KMS-11 (cell line): ENCODE measurements at regions not wholly inside any gene's neighbourhood (a gene's known extent, or its start where the extent isn't known, plus 50 kb on each side); places are given as distances from the start of the nearest gene placed in this dataset.

Source experiments
- H2AFZ ChIP-seq: fragments of 200-600 bp; sonication (generic); 2 replicates; pipeline ENCODE4 v1.6.1; 2016; ENCODE audit warnings: antibody characterized with exemption, mixed run types, low read depth
- H3K27ac ChIP-seq: fragments of 200-600 bp; sonication (generic); 2 replicates; pipeline ENCODE4 v1.6.1; 2016; ENCODE audit warnings: mild to moderate bottlenecking, mixed run types
- H3K27me3 ChIP-seq: fragments of 200-600 bp; sonication (generic); 2 replicates; pipeline ENCODE4 v1.6.1; 2017; ENCODE audit warnings: mild to moderate bottlenecking, low read depth, mixed run types, moderate library complexity; ENCODE audit not compliant: insufficient read depth
- H3K36me3 ChIP-seq: fragments of 200-600 bp; sonication (generic); 2 replicates; pipeline ENCODE4 v1.6.1; 2017; ENCODE audit warnings: mild to moderate bottlenecking, mixed run types; ENCODE audit not compliant: insufficient read depth
- H3K4me1 ChIP-seq: fragments of 200-600 bp; sonication (generic); 2 replicates; pipeline ENCODE4 v1.6.1; 2016; ENCODE audit warnings: mild to moderate bottlenecking, low read depth, mixed run types; ENCODE audit not compliant: poor library complexity, severe bottlenecking
- H3K4me2 ChIP-seq: fragments of 200-600 bp; sonication (generic); 2 replicates; pipeline ENCODE4 v1.7.0; 2016; ENCODE audit warnings: mild to moderate bottlenecking, mixed run types
- H3K4me3 ChIP-seq: fragments of 200-600 bp; sonication (generic); IDR thresholded peaks from 2 replicates; pipeline ENCODE4 v1.6.1; 2017; ENCODE audit warnings: low read depth, low read length, mixed read lengths; ENCODE audit not compliant: insufficient read depth
- H3K79me2 ChIP-seq: fragments of 200-600 bp; sonication (generic); 2 replicates; pipeline ENCODE4 v1.6.1; 2016; ENCODE audit warnings: low read depth, mixed run types; ENCODE audit not compliant: insufficient read depth
- H3K9ac ChIP-seq: fragments of 200-600 bp; sonication (generic); 2 replicates; pipeline ENCODE4 v1.6.1; 2016; ENCODE audit warnings: mild to moderate bottlenecking, mixed run types
- H4K20me1 ChIP-seq: fragments of 200-600 bp; sonication (generic); 2 replicates; pipeline ENCODE4 v1.6.1; 2016; ENCODE audit warnings: mild to moderate bottlenecking, mixed run types; ENCODE audit not compliant: insufficient read depth
- TF ChIP-seq, protein P1 (sequence below): fragments of 200-600 bp; sonication (generic); conservative IDR thresholded peaks from 2 replicates; pipeline ENCODE4 v1.6.1; 2017; ENCODE audit warnings: low read depth, mild to moderate bottlenecking, antibody characterized with exemption, low read length, moderate library complexity, mixed read lengths

DNA sequence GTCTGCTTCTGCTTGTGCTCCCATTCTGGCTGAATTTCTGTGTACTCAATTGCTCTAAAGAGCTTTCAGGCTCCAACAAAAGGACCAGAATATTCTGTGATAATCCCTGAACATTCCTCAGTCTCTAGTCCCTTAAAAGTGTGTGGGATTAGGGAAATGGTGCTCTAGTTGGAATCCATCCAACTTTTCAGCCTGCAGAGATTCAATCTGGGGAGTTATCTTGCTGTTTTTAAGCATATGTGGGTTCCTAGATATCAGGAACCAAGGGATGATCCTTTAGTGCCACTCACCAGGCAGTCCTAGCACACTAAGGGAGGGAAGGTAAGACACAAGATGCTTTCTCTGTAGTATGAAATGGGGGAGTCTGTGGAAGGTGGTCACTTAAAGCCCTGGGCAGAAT lies 140.3 kb upstream of the SLC1A4 start:
- Histone ChIP-seq H3K4me2 (no peak overlapping the region), H3K4me1 (no peaks in the 10 kb centered on the region), H3K9ac (no peak overlapping the region), H4K20me1 (no peaks in the 10 kb centered on the region), H3K36me3 (no peaks in the 10 kb centered on the region), H3K4me3 (no peak overlapping the region), H3K27me3 (no peaks in the 10 kb centered on the region), H2AFZ (no peak overlapping the region), H3K27ac (no peak overlapping the region), H3K79me2 (no peaks in the 10 kb centered on the region)
- TF ChIP-seq, protein P1, sequence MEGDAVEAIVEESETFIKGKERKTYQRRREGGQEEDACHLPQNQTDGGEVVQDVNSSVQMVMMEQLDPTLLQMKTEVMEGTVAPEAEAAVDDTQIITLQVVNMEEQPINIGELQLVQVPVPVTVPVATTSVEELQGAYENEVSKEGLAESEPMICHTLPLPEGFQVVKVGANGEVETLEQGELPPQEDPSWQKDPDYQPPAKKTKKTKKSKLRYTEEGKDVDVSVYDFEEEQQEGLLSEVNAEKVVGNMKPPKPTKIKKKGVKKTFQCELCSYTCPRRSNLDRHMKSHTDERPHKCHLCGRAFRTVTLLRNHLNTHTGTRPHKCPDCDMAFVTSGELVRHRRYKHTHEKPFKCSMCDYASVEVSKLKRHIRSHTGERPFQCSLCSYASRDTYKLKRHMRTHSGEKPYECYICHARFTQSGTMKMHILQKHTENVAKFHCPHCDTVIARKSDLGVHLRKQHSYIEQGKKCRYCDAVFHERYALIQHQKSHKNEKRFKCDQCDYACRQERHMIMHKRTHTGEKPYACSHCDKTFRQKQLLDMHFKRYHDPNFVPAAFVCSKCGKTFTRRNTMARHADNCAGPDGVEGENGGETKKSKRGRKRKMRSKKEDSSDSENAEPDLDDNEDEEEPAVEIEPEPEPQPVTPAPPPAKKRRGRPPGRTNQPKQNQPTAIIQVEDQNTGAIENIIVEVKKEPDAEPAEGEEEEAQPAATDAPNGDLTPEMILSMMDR: no peak

DNA sequence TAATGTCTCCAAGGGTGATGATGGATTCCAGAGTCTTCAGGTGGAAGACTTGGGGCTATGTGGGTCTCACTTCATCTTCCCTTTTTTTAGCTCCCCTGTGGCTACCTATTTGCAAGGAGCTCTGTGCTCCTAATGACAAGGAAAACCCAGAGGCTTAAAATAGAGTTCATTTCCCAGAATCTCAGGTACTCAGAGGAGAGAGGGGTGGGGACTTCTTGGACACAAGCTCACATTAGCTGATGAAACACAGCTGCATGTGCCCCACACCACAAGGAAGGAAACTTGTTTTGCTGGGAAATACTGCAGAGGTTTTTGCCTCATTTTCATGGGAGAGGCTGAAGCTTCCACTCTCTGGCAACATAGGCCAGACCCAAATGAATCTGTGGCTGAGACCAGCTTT lies 138.6 kb upstream of the SLC1A4 start:
- no peaks in the 10 kb centered on the region for H3K79me2 ChIP-seq
- H3K9ac ChIP-seq: no peak overlapping the region
- no peak overlapping the region for H3K27ac ChIP-seq
- H3K4me3 ChIP-seq: no peak overlapping the region
- H3K4me1 ChIP-seq: no peaks in the 10 kb centered on the region
- no peaks in the 10 kb centered on the region for H3K36me3 ChIP-seq
- TF ChIP-seq, protein P1: no peak
- H4K20me1 ChIP-seq: no peaks in the 10 kb centered on the region
- no peaks in the 10 kb centered on the region for H3K27me3 ChIP-seq
- no peak overlapping the region for H3K4me2 ChIP-seq
- no peak overlapping the region for H2AFZ ChIP-seq

DNA sequence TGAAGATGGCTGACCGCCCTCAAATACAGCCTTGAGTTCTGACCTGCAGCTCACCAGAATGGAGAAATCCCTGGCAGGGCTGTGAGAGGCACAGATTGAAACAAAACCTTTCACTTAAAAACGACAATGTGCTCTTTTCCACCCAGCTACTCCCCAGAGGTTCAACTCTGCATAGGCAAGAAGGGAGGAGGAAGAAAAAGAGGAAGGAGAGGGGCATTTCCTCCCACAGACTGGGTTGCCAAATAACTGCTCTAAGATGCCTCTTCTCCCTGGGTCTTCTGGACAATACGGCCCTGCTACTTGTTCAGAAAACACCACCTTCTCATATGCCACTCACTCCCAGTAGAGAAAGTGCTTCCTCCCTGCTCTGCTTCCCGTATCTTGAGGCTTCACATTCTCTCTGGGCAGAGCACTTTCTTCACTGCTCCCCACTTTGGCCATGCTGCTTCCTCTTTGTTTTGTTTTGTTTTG lies 136.4 kb upstream of the SLC1A4 start:
- Histone ChIP-seq H3K9ac (no peak overlapping the region), H3K79me2 (no peaks in the 10 kb centered on the region), H3K27me3 (no peaks in the 10 kb centered on the region), H3K4me2 (no peak overlapping the region), H2AFZ (no peak overlapping the region), H3K4me1 (no peaks in the 10 kb centered on the region), H3K27ac (no peak overlapping the region), H4K20me1 (no peaks in the 10 kb centered on the region), H3K4me3 (no peak overlapping the region), H3K36me3 (no peaks in the 10 kb centered on the region)
- TF ChIP-seq, protein P1: no peak

DNA sequence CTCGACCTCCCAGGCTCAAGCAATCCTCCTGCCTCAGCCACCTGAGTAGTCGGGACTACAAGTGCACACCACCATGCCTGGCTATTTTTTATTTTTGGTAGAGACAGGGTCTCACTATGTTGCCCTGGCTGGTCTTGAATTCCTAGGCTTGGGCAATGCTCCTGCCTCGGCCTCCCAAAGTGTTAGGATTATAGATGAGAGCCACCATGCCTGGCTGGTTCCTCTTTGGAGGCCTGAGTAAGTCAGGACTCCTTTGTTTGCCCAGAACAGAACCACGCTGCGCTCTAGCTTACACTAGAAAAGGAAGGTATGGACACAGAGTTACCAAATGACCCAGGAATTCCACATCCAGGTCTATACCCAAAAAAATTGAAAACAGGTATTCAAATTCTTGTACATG lies 135.9 kb upstream of the SLC1A4 start:
- no peak overlapping the region for H2AFZ ChIP-seq
- no peaks in the 10 kb centered on the region for H3K27me3 ChIP-seq
- H3K4me2 ChIP-seq: no peak overlapping the region
- H3K4me3 ChIP-seq: no peak overlapping the region
- no peak overlapping the region for H3K27ac ChIP-seq
- no peaks in the 10 kb centered on the region for H3K79me2 ChIP-seq
- H3K9ac ChIP-seq: no peak overlapping the region
- no peaks in the 10 kb centered on the region for H3K4me1 ChIP-seq
- no peaks in the 10 kb centered on the region for H4K20me1 ChIP-seq
- H3K36me3 ChIP-seq: no peaks in the 10 kb centered on the region
- TF ChIP-seq, protein P1: no peak
